Esophagus mucosa (tissue), 1 donor: ENCODE measurements at regions not wholly inside any gene's neighbourhood (a gene's known extent, or its start where the extent isn't known, plus 50 kb on each side); places are given as distances from the start of the nearest gene placed in this dataset.
A peak's percentile ranks its signal among the peaks of the same experiment; 100 is the strongest.
"Not testable (repeated sequence)": the region's sequence is repeated elsewhere in the genome, so short reads cannot be mapped to it uniquely, and the experiment has no call there.

ENCODE experiments used
- ATAC-seq: fragments of 200-7000 bp; cut with Tn5 transposase; one replicate; pipeline ENCODE4 v1.9.1; 2020
- donor health status: DM: yes; HTN: yes; CAD: no.

- ATAC-seq, result not testable (repeated sequence)
Measured at GRCh38 chr18:46229641-46230040, 125.5 kb downstream of the HAUS1 start.

GRCh38 chr18:46236156-46236555 is 132.0 kb downstream of the HAUS1 start:
- no peak for ATAC-seq

- ATAC-seq, result peak; percentile 62
Measured at GRCh38 chr18:46237891-46238290, 133.7 kb downstream of the HAUS1 start.

GRCh38 chr18:46239549-46239948 is 135.4 kb downstream of the HAUS1 start:
- no peak for ATAC-seq

GRCh38 chr18:46239998-46240397 is 135.8 kb downstream of the HAUS1 start:
- no peak for ATAC-seq

- ATAC-seq, result not testable (repeated sequence)
Measured at GRCh38 chr18:46241393-46241792, 137.2 kb downstream of the HAUS1 start.

- no peak for ATAC-seq
Measured at GRCh38 chr18:46242183-46242582, 138.0 kb downstream of the HAUS1 start.

GRCh38 chr18:46243095-46243494 is 138.9 kb downstream of the HAUS1 start:
- ATAC-seq, result no peak

GRCh38 chr18:46243673-46244072 is 139.5 kb downstream of the HAUS1 start:
- ATAC-seq, result no peak

- no peak for ATAC-seq
Measured at GRCh38 chr18:46246101-46246500, 141.9 kb downstream of the HAUS1 start.

GRCh38 chr18:46247942-46248341 is 143.8 kb downstream of the HAUS1 start:
- no peak for ATAC-seq

- peak; percentile 91 for ATAC-seq
Measured at GRCh38 chr18:46250084-46250811, 146.1 kb downstream of the HAUS1 start.

- peak; percentile 2 for ATAC-seq
Measured at GRCh38 chr18:46250812-46251173, 146.6 kb downstream of the HAUS1 start.

GRCh38 chr18:46252759-46253158 is 148.6 kb downstream of the HAUS1 start:
- no peak for ATAC-seq

- ATAC-seq, result no peak
Measured at GRCh38 chr18:46253498-46253897, 149.3 kb downstream of the HAUS1 start.

- ATAC-seq, result no peak
Measured at GRCh38 chr18:46256078-46256477, 151.9 kb downstream of the HAUS1 start.

- no peak for ATAC-seq
Measured at GRCh38 chr18:46257366-46257765, 153.2 kb downstream of the HAUS1 start.

- no peak for ATAC-seq
Measured at GRCh38 chr18:46260016-46260878, 156.1 kb downstream of the HAUS1 start.

- ATAC-seq, result no peak
Measured at GRCh38 chr18:46260879-46261143, 156.6 kb downstream of the HAUS1 start.

- peak; percentile 26 for ATAC-seq
Measured at GRCh38 chr18:46261799-46262198, 157.6 kb downstream of the HAUS1 start.

- ATAC-seq, result peak; percentile 84
Measured at GRCh38 chr18:46262856-46263255, 158.7 kb downstream of the HAUS1 start.

GRCh38 chr18:46264255-46264654 is 160.1 kb downstream of the HAUS1 start:
- no peak for ATAC-seq

GRCh38 chr18:46265196-46266156 is 161.3 kb downstream of the HAUS1 start:
- no peak for ATAC-seq
